ENCODE measurements at regions not wholly inside any gene's neighbourhood (a gene's known extent, or its start where the extent isn't known, plus 50 kb on each side); places are given as distances from the start of the nearest gene placed in this dataset.

- TF ChIP-seq CTCF (IDR thresholded peaks at IDR 0.05), result no peak
- no peak for TF ChIP-seq POLR2A (IDR thresholded peaks at IDR 0.05)
- TF ChIP-seq EP300 (IDR thresholded peaks at IDR 0.05), result no peak
Observed at GRCh38 chr18:39660141-39660540, 2094.5 kb upstream of the CELF4 start.

Measured in ovary (tissue), 3 donors.